T-cell (primary cell): ENCODE measurements at regions not wholly inside any gene's neighbourhood (a gene's known extent, or its start where the extent isn't known, plus 50 kb on each side); places are given as distances from the start of the nearest gene placed in this dataset.
A peak's percentile ranks its signal among the peaks of the same experiment; 100 is the strongest.
"Not testable (repeated sequence)": the region's sequence is repeated elsewhere in the genome, so short reads cannot be mapped to it uniquely, and the experiment has no call there.

Experiments used
- ATAC-seq, 4 experiments: fragments of 200-7000 bp in 3 of 4; fragments of 150-1000 bp in 1 of 4; cut with Tn5 transposase; replicated peaks in 1 of 4; 1 replicate in 3 of 4; 2 replicates in 1 of 4; pipeline ENCODE4 v1.10.0; 2021; ENCODE audit warnings: moderate library complexity in 3 of 4, mild to moderate bottlenecking in 2 of 4, moderate number of reproducible peaks in 1 of 4
- CTCF ChIA-PET, 2 donors: fragments of 300-600 bp; sonication (Branson Sonifier 250); formaldehyde crosslinking; loops; one replicate each; lab custom pipeline; 2022; ENCODE audit warnings: antibody characterized with exemption in 2 of 2; lab: Charles Lee
- POLR2A ChIA-PET, 2 donors: fragments of 300-600 bp; sonication (Branson Sonifier 250); formaldehyde crosslinking; loops; one replicate each; lab custom pipeline; 2022; ENCODE audit warnings: antibody characterized with exemption in 2 of 2; lab: Charles Lee
- DNase-seq, 35 experiments: peaks; one replicate each; pipeline versions ENCODE4 v3.0.0 to v3.0.0-alpha.2; 2013 to 2023
- H3K27ac ChIP-seq: one replicate; pipeline ENCODE4 v1.5.1; 2013; ENCODE audit warnings: low read length
- H3K27me3 ChIP-seq, 2 experiments: replicated peaks in 1 of 2; 1 replicate in 1 of 2; 2 replicates in 1 of 2; pipeline versions ENCODE4 v1.6.1 to v1.7.0; 2013; ENCODE audit warnings: low read length in 1 of 2, mixed read lengths in 1 of 2; ENCODE audit not compliant: control insufficient read depth in 2 of 2, insufficient read depth in 2 of 2; ENCODE audit errors: extremely low read depth in 1 of 2
- H3K36me3 ChIP-seq, 2 donors: 1 replicate in 1 of 2; 2 replicates in 1 of 2; pipeline versions ENCODE4 v1.6.1 to v1.7.0; 2013; ENCODE audit warnings: low read length in 1 of 2; ENCODE audit not compliant: control insufficient read depth in 2 of 2, insufficient read depth in 1 of 2; ENCODE audit errors: extremely low read depth in 1 of 2
- H3K4me1 ChIP-seq, 2 experiments: 1 replicate in 1 of 2; 2 replicates in 1 of 2; pipeline versions ENCODE4 v1.6.1 to v1.7.0; 2013; ENCODE audit warnings: low read length in 2 of 2, mixed read lengths in 1 of 2; ENCODE audit not compliant: insufficient read depth in 2 of 2, control insufficient read depth in 1 of 2; ENCODE audit errors: extremely low read depth in 1 of 2
- H3K4me3 ChIP-seq, 2 donors: 1 replicate in 1 of 2; 2 replicates in 1 of 2; pipeline versions ENCODE4 v1.5.1 to v1.7.0; 2013; ENCODE audit warnings: mild to moderate bottlenecking in 2 of 2, low read length in 1 of 2, moderate library complexity in 1 of 2; ENCODE audit not compliant: control insufficient read depth in 1 of 2; ENCODE audit errors: extremely low read depth in 1 of 2
- H3K9me3 ChIP-seq: 2 replicates; pipeline ENCODE4 v1.7.0; 2013
- H3K27ac Mint-ChIP-seq, 2 donors: one replicate each; pipeline ENCODE4 v1.8.0; 2020 to 2021; ENCODE audit warnings: mild to moderate bottlenecking in 2 of 2, mixed read lengths in 2 of 2
- H3K27me3 Mint-ChIP-seq, 2 donors: one replicate each; pipeline ENCODE4 v1.8.0; 2021 to 2022; ENCODE audit warnings: mixed read lengths in 2 of 2
- H3K36me3 Mint-ChIP-seq: one replicate; pipeline ENCODE4 v1.8.0; 2021; ENCODE audit warnings: mixed read lengths
- H3K4me1 Mint-ChIP-seq, 3 donors: one replicate each; pipeline ENCODE4 v1.8.0; 2020 to 2022; ENCODE audit warnings: mixed read lengths in 3 of 3, mild to moderate bottlenecking in 1 of 3
- H3K4me3 Mint-ChIP-seq, 3 donors: one replicate each; pipeline ENCODE4 v1.8.0; 2020 to 2022; ENCODE audit warnings: mild to moderate bottlenecking in 3 of 3, mixed read lengths in 3 of 3, moderate library complexity in 3 of 3
- H3K9me3 Mint-ChIP-seq, 3 donors: one replicate each; pipeline ENCODE4 v1.8.0; 2020 to 2022; ENCODE audit warnings: mixed read lengths in 3 of 3
- WGBS: methylation state at CpG from one replicate; pipeline ENCODE4 v1.1.5; 2013; ENCODE audit warnings: missing lambda C conversion rate; ENCODE audit not compliant: insufficient coverage; 5-methylcytosine and 5-hydroxymethylcytosine counted together

GRCh38 chr14:105968291-105968690, 441.9 kb downstream of the TMEM121 start:
- no peak overlapping the region for H3K4me3 ChIP-seq
- no peaks in the 10 kb centered on the region for H3K36me3 Mint-ChIP-seq
- peaks cover 0 to 3% (median 0%) of the 10 kb centered on the region in 3 donors for H3K4me1 Mint-ChIP-seq
- ChIA-PET CTCF (no interaction called here), POLR2A (no interaction called here)
- H3K4me1 ChIP-seq: peaks cover 0 to 2% of the 10 kb centered on the region in 2 experiments
- ATAC-seq: no peak
- no peaks in the 10 kb centered on the region for H3K36me3 ChIP-seq
- whole genome bisulfite sequencing: 60% methylated on average over 2 of the region's 11 CpGs
- no peak overlapping the region for H3K27ac Mint-ChIP-seq
- H3K4me3 Mint-ChIP-seq: no peak overlapping the region
- no peak overlapping the region for H3K27ac ChIP-seq
- no peaks in the 10 kb centered on the region for H3K9me3 ChIP-seq
- no peak for DNase-seq
- H3K9me3 Mint-ChIP-seq: no peaks in the 10 kb centered on the region
- H3K27me3 ChIP-seq: peaks cover 0 to 12% of the 10 kb centered on the region in 2 experiments
- H3K27me3 Mint-ChIP-seq: peaks cover 7 to 25% of the 10 kb centered on the region in 2 donors

DNA sequence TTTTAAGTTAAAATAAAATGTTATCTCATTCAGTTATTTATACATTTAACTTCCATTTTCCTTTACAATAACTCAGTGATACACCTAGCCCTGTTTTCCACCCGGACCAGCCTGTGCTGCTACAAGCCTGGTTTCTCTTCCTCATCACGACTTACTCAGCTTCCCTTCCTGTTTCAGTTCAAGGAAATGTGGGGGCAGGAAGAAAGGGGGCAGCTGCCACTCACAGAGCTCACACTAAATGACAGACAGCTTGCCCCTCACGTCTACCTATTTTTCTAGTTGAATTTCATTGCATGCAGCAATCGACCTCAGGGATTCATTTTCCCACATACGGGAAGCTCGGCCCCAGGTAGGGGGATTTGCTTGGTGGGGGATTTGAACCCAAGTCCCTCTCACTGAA, 442.6 kb downstream of the TMEM121 start:
- H3K9me3 ChIP-seq, H3K9me3 Mint-ChIP-seq, H3K4me1 ChIP-seq, CTCF ChIA-PET, ATAC-seq, DNase-seq, POLR2A ChIA-PET, H3K27ac ChIP-seq, H3K27ac Mint-ChIP-seq, H3K36me3 Mint-ChIP-seq, H3K4me3 ChIP-seq, H3K4me1 Mint-ChIP-seq, H3K36me3 ChIP-seq, H3K4me3 Mint-ChIP-seq: not testable (repeated sequence)
- WGBS: no CpG with 5 or more reads among the region's 6 CpGs
- peaks cover 0 to 19% of the 10 kb centered on the region in 2 experiments for H3K27me3 ChIP-seq
- H3K27me3 Mint-ChIP-seq: peaks cover 5 to 29% of the 10 kb centered on the region in 2 donors

GRCh38 chr14:105970821-105971220, 444.4 kb downstream of the TMEM121 start:
- H3K4me1 ChIP-seq, ATAC-seq, H3K36me3 ChIP-seq, H3K9me3 ChIP-seq, H3K4me3 ChIP-seq, H3K27ac Mint-ChIP-seq, DNase-seq, CTCF ChIA-PET, H3K27ac ChIP-seq, H3K36me3 Mint-ChIP-seq, H3K4me3 Mint-ChIP-seq, POLR2A ChIA-PET, H3K9me3 Mint-ChIP-seq: not testable (repeated sequence)
- peaks cover 6 to 14% (median 7%) of the 10 kb centered on the region in 3 donors for H3K4me1 Mint-ChIP-seq
- WGBS: 94% methylated on average over 2 of the region's 8 CpGs
- peaks cover 10 to 36% of the 10 kb centered on the region in 2 donors for H3K27me3 Mint-ChIP-seq
- peaks cover 0 to 30% of the 10 kb centered on the region in 2 experiments for H3K27me3 ChIP-seq

GRCh38 chr14:105971593-105972500, 445.5 kb downstream of the TMEM121 start:
- ATAC-seq (no peak), DNase-seq (no peak)
- Mint-ChIP-seq H3K36me3 (no peaks in the 10 kb centered on the region), H3K27ac (no peak overlapping the region), H3K4me3 (no peak overlapping the region), H3K27me3 (peaks cover 6 to 36% of the 10 kb centered on the region in 2 donors), H3K4me1 (peaks cover 6 to 14% (median 7%) of the 10 kb centered on the region in 3 donors), H3K9me3 (no peaks in the 10 kb centered on the region)
- H3K9me3 ChIP-seq: no peaks in the 10 kb centered on the region
- H3K4me1 ChIP-seq: peaks cover 3 to 10% of the 10 kb centered on the region in 2 experiments
- 94% methylated on average over 29 of the region's 35 CpGs for WGBS
- POLR2A ChIA-PET: no interaction called here
- CTCF ChIA-PET: no interaction called here
- no peak overlapping the region for H3K27ac ChIP-seq
- H3K36me3 ChIP-seq: no peaks in the 10 kb centered on the region
- peaks cover 0 to 32% of the 10 kb centered on the region in 2 experiments for H3K27me3 ChIP-seq
- H3K4me3 ChIP-seq: no peak overlapping the region

- peaks cover 0 to 24% of the 10 kb centered on the region in 2 experiments for H3K27me3 ChIP-seq
- H3K9me3 ChIP-seq: no peaks in the 10 kb centered on the region
- no peak overlapping the region for H3K27ac ChIP-seq
- peaks cover 6 to 18% of the 10 kb centered on the region in 2 donors for H3K27me3 Mint-ChIP-seq
- H3K4me1 ChIP-seq: peaks cover 2 to 10% of the 10 kb centered on the region in 2 experiments
- no peaks in the 10 kb centered on the region for H3K9me3 Mint-ChIP-seq
- WGBS: 6% methylated on average over 4 of the region's 6 CpGs
- H3K4me3 Mint-ChIP-seq: no peak overlapping the region
- ChIA-PET CTCF (interaction anchor here (0.7 to 1.5 kb wide), 4 partner anchors 26 to 31 kb away, joined by 3 to 5 read pairs (median 4); no protein-coding TSS in a partner anchor), POLR2A (no interaction called here)
- no peaks in the 10 kb centered on the region for H3K36me3 Mint-ChIP-seq
- DNase-seq (peak; percentile 25 to 85 (median 56)), ATAC-seq (peak; percentile 77 to 91 (median 79))
- H3K4me1 Mint-ChIP-seq: peaks cover 2 to 14% (median 7%) of the 10 kb centered on the region in 3 donors
- H3K27ac Mint-ChIP-seq: no peak overlapping the region
- H3K4me3 ChIP-seq: no peak overlapping the region
- H3K36me3 ChIP-seq: no peaks in the 10 kb centered on the region
Observed at GRCh38 chr14:105974902-105975301, 448.5 kb downstream of the TMEM121 start.

GRCh38 chr14:105978618-105979295, 452.4 kb downstream of the TMEM121 start:
- H3K4me3 ChIP-seq: no peak overlapping the region
- no peak overlapping the region for H3K27ac ChIP-seq
- no peak for DNase-seq
- no peak for ATAC-seq
- peak overlapping the region in 1 of 2 donors; percentile 70 for H3K27ac Mint-ChIP-seq
- no peaks in the 10 kb centered on the region for H3K36me3 Mint-ChIP-seq
- H3K4me1 ChIP-seq: peaks cover 9 to 37% of the 10 kb centered on the region in 2 experiments
- H3K4me3 Mint-ChIP-seq: no peak overlapping the region
- H3K36me3 ChIP-seq: no peaks in the 10 kb centered on the region
- 97% methylated on average over 25 of the region's 26 CpGs for WGBS
- peaks cover 32 to 42% (median 41%) of the 10 kb centered on the region in 3 donors for H3K4me1 Mint-ChIP-seq
- POLR2A ChIA-PET: no interaction called here
- H3K9me3 Mint-ChIP-seq: no peaks in the 10 kb centered on the region
- no peaks in the 10 kb centered on the region for H3K9me3 ChIP-seq
- H3K27me3 ChIP-seq: peaks cover 0 to 18% of the 10 kb centered on the region in 2 experiments
- peaks cover 6 to 9% of the 10 kb centered on the region in 2 donors for H3K27me3 Mint-ChIP-seq
- CTCF ChIA-PET: no interaction called here
